SH-SY5Y (cell line): ENCODE measurements at regions not wholly inside any gene's neighbourhood (a gene's known extent, or its start where the extent isn't known, plus 50 kb on each side); places are given as distances from the start of the nearest gene placed in this dataset.

Experiments
- GATA2 ChIP-seq: IDR thresholded peaks from 2 replicates; pipeline ENCODE4 v1.6.1; 2011; ENCODE audit warnings: mild to moderate bottlenecking, low read depth, low read length
- GATA3 ChIP-seq: IDR thresholded peaks from 2 replicates; pipeline ENCODE4 v1.6.1; 2011; ENCODE audit warnings: low read depth, mild to moderate bottlenecking, low read length, moderate library complexity

- no peak for TF ChIP-seq GATA2
- TF ChIP-seq GATA3: no peak
These were observed 82.2 kb upstream of the SETBP1 start for GRCh38 chr18:44598514-44598913.
